Endothelial cell of umbilical vein (primary cell): ENCODE measurements at regions not wholly inside any gene's neighbourhood (a gene's known extent, or its start where the extent isn't known, plus 50 kb on each side); places are given as distances from the start of the nearest gene placed in this dataset.

Experiments
- CTCF ChIP-seq, 2 donors: IDR thresholded peaks; 1 replicate in 1 of 2; 2 replicates in 1 of 2; pipeline ENCODE4 v1.5.1; 2011; ENCODE audit warnings: low read length in 2 of 2, mild to moderate bottlenecking in 2 of 2, moderate library complexity in 2 of 2, control low read depth in 1 of 2, inconsistent platforms in 1 of 2, low read depth in 1 of 2; ENCODE audit not compliant: insufficient read depth in 1 of 2; ENCODE audit errors: extremely low read depth in 1 of 2
- EZH2 ChIP-seq: IDR thresholded peaks from 2 replicates; pipeline ENCODE4 v1.6.1; 2012; ENCODE audit warnings: borderline replicate concordance, low read depth, mild to moderate bottlenecking, moderate library complexity, low read length, inconsistent platforms; ENCODE audit not compliant: severe bottlenecking
- JUN ChIP-seq: IDR thresholded peaks from 2 replicates; pipeline ENCODE4 v1.6.1; 2011; ENCODE audit warnings: borderline replicate concordance, low read depth; ENCODE audit not compliant: insufficient read length, insufficient read depth
- POLR2A ChIP-seq: IDR thresholded peaks from 2 replicates; pipeline ENCODE4 v1.6.1; 2012; ENCODE audit warnings: low read depth, mild to moderate bottlenecking, control low read depth, low read length
- POLR2AphosphoS5 ChIP-seq: IDR thresholded peaks from 2 replicates; pipeline ENCODE4 v1.6.1; 2012; ENCODE audit warnings: low read depth, mild to moderate bottlenecking, control low read depth, low read length, moderate library complexity; ENCODE audit not compliant: insufficient read depth

DNA sequence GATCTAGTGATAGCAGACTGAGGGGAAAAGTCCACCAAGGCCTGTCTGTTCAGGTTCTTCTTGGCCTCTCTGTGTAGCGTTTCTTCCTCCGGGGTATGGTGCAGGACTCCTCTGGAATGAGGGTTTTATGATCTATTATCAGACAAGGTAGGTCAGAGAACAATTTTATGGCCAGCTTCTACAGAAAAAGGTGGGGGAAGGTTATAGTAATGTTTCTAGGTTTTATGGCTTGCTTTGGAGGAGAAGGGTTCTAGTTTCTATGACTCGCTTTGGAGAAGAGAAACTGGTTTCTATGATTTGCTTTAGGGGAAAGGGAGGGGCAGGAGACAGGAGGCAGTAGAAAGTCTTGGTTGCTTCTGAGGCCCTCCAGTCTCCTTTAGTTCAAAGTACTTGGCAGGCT lies 144.8 kb upstream of the LAMA2 start:
- TF ChIP-seq EZH2 (no peak), CTCF (IDR thresholded peaks at IDR 0.05; ENCODE audit: extremely low read depth in 1 of 2, insufficient read depth in 1 of 2, low read depth in 1 of 2, low read length in 2 of 2) (no peak), POLR2AphosphoS5 (no peak), JUN (no peak), POLR2A (no peak)
